Body of pancreas (tissue), 4 donors: ENCODE measurements at regions not wholly inside any gene's neighbourhood (a gene's known extent, or its start where the extent isn't known, plus 50 kb on each side); places are given as distances from the start of the nearest gene placed in this dataset.
A peak's percentile ranks its signal among the peaks of the same experiment; 100 is the strongest.

Experiments used
- ATAC-seq: fragments of 150-250 bp; one replicate; pipeline ENCODE4 v1.9.1; 2016
- DNase-seq, 4 donors: peaks; one replicate each; pipeline ENCODE4 v3.0.0-alpha.2; 2019
- H3K27ac ChIP-seq, 4 donors: fragments of 200-600 bp; sonication (generic); 1 replicate in 3 of 4; 2 replicates in 1 of 4; pipeline versions ENCODE4 v1.5.1 to v1.6.1; 2016 to 2019; ENCODE audit warnings: mild to moderate bottlenecking in 1 of 4, mixed read lengths in 1 of 4, moderate library complexity in 1 of 4
- H3K27me3 ChIP-seq, 2 donors: fragments of 200-600 bp; sonication (generic); one replicate each; pipeline ENCODE4 v1.6.0; 2016; ENCODE audit warnings: mild to moderate bottlenecking in 1 of 2
- H3K36me3 ChIP-seq, 2 donors: fragments of 200-600 bp; sonication (generic); replicated peaks in 1 of 2; 2 replicates each; pipeline ENCODE4 v1.5.1; 2016; ENCODE audit warnings: low read depth in 2 of 2; ENCODE audit not compliant: insufficient read depth in 1 of 2
- H3K4me1 ChIP-seq: fragments of 200-600 bp; sonication (generic); one replicate; pipeline ENCODE4 v1.6.0; 2016
- H3K4me3 ChIP-seq, 2 donors: fragments of 200-600 bp; sonication (generic); 1 replicate in 1 of 2; 2 replicates in 1 of 2; pipeline ENCODE4 v1.5.1; 2016 to 2019
- H3K9me3 ChIP-seq, 3 donors: fragments of 200-600 bp; sonication (generic); 1 replicate in 2 of 3; 2 replicates in 1 of 3; pipeline ENCODE4 v1.5.1; 2016
- POLR2A ChIP-seq, 3 donors: fragments of 450-650 bp; IDR thresholded peaks; one replicate each; pipeline ENCODE4 v1.6.1; 2016; ENCODE audit warnings: antibody characterized with exemption in 3 of 3, mild to moderate bottlenecking in 2 of 3
- WGBS, 2 donors: methylation state at CpG; one replicate each; pipeline ENCODE4 v1.1.5; 2017; 5-methylcytosine and 5-hydroxymethylcytosine counted together
- intact Hi-C: fragments of 100-400 bp; cut with DNase I; formaldehyde crosslinking; loops from one replicate; pipeline ENCODE4 v1.15.1; 2023
- TF ChIP-seq, protein P1 (sequence below), 7 experiments: fragments of 450-650 bp in 4 of 7; fragments of 200-600 bp in 3 of 7; sonication (generic) in 3 of 7; IDR thresholded peaks; one replicate each; pipeline ENCODE4 v1.5.1; 2016 to 2019; ENCODE audit warnings: antibody characterized with exemption in 7 of 7

DNA sequence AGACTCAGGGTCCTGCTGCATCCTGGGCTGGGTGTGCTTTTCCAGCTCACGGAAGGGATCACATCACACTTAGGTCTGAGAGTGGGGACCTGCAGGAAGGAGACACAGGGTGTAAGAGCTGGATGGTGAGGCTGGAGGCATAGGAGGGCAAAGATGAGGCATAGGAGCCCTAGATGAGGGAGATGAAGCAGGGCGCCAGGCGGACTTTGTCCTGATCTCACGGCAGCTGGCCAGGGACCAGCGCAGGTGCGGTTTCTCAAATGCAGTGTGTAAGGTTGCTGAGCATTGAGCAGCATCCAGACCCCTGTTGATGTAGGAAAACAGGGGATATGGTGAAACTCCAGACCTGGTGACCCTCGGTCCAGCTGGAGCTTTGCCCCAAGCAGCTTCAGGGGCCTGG lies 156.5 kb downstream of the PSAT1 start:
- ATAC-seq (no peak), DNase-seq (peak in 1 of 4 donors; percentile 28)
- no peaks in the 10 kb centered on the region for H3K4me1 ChIP-seq
- H3K4me3 ChIP-seq: no peak overlapping the region
- TF ChIP-seq POLR2A (IDR thresholded peaks at IDR 0.05): no peak
- TF ChIP-seq, protein P1, sequence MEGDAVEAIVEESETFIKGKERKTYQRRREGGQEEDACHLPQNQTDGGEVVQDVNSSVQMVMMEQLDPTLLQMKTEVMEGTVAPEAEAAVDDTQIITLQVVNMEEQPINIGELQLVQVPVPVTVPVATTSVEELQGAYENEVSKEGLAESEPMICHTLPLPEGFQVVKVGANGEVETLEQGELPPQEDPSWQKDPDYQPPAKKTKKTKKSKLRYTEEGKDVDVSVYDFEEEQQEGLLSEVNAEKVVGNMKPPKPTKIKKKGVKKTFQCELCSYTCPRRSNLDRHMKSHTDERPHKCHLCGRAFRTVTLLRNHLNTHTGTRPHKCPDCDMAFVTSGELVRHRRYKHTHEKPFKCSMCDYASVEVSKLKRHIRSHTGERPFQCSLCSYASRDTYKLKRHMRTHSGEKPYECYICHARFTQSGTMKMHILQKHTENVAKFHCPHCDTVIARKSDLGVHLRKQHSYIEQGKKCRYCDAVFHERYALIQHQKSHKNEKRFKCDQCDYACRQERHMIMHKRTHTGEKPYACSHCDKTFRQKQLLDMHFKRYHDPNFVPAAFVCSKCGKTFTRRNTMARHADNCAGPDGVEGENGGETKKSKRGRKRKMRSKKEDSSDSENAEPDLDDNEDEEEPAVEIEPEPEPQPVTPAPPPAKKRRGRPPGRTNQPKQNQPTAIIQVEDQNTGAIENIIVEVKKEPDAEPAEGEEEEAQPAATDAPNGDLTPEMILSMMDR (IDR thresholded peaks at IDR 0.05): no peak
- H3K36me3 ChIP-seq: no peaks in the 10 kb centered on the region
- H3K27me3 ChIP-seq: no peaks in the 10 kb centered on the region
- intact Hi-C loops: no loop called here
- WGBS, 2 donors: 67 to 77% methylated on average over 7 of the region's 7 CpGs
- no peaks in the 10 kb centered on the region for H3K9me3 ChIP-seq
- no peak overlapping the region for H3K27ac ChIP-seq

DNA sequence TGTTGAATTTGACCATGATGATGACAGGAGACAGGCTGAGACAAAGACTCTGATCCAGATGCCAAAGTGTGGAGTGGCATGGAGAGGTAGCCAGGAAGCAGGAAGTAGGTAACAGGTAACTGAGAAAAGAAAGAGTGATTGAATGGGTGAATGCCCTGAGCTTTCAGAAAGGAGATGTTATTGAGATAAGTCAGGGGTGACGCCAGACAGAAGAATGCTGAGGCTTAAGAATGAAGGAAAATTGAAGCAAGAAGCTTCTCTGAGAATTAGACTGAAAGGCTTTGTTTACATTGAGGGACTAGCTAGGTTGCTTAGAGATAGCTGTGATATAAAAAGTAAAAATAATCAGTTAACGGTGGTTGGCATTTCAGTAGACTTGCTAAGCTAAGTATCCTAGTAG lies 165.7 kb downstream of the PSAT1 start:
- intact Hi-C loops: no loop called here
- TF ChIP-seq POLR2A (IDR thresholded peaks at IDR 0.05): no peak
- TF ChIP-seq, protein P1 (IDR thresholded peaks at IDR 0.05): no peak
- WGBS, 2 donors: 85 to 89% methylated on average over 2 of the region's 2 CpGs

DNA sequence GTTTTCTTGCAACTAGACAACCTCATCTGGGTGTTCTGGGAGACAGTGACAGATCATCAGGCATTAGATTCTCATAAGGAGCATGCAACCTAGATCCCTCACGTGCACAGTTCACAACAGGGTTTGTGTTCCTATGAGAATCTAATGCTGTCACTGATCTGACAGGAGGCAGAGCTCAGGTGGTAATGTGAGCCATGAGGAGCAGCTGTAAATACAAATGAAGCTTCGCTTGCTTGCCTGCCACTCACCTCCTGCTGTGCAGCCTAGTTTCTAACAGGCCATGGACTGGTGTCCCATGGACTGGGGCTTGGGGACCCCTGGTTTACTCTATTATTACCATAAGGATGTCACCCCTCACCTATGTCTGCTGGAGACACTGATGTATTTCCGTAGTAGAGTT lies 166.8 kb downstream of the PSAT1 start:
- DNase-seq: no peak
- intact Hi-C loops: no loop called here
- no peak for TF ChIP-seq POLR2A (IDR thresholded peaks at IDR 0.05)
- TF ChIP-seq, protein P1 (IDR thresholded peaks at IDR 0.05): no peak
- Histone ChIP-seq H3K36me3 (no peaks in the 10 kb centered on the region), H3K9me3 (no peaks in the 10 kb centered on the region), H3K4me3 (no peak overlapping the region), H3K27ac (no peak overlapping the region), H3K4me1 (no peaks in the 10 kb centered on the region), H3K27me3 (no peaks in the 10 kb centered on the region)
- WGBS, 2 donors: 72 to 90% methylated on average over 3 of the region's 3 CpGs
- no peak for ATAC-seq

More for the DNA sequence above, 165.7 kb downstream of the PSAT1 start:
- Histone ChIP-seq H3K36me3 (no peaks in the 10 kb centered on the region), H3K27ac (no peak overlapping the region), H3K9me3 (no peaks in the 10 kb centered on the region), H3K4me1 (no peaks in the 10 kb centered on the region), H3K27me3 (no peaks in the 10 kb centered on the region), H3K4me3 (no peak overlapping the region)
- ATAC-seq (no peak), DNase-seq (no peak)

DNA sequence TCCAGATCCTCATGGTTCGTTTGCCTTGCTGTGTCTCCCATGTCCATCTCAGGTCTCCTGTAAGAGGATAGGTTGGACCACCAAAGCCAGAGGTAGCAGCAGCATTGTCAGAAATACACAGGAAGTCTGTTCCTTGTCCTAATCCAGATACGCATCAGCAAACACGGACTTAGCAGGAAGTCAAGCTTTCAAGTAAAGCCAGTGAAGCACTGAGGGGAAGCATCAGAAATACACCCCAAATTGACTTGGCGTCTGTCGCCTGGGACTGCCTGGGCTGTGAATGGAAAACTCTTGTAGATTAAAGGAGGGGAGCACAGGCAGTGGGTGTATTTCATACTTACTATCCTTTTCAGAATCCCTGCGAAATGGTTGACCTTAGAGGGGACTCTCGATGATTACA lies 171.3 kb downstream of the PSAT1 start:
- H3K27ac ChIP-seq: no peak overlapping the region
- no peaks in the 10 kb centered on the region for H3K4me1 ChIP-seq
- no peaks in the 10 kb centered on the region for H3K9me3 ChIP-seq
- intact Hi-C loops: no loop called here
- H3K36me3 ChIP-seq: no peaks in the 10 kb centered on the region
- TF ChIP-seq, protein P1 (IDR thresholded peaks at IDR 0.05): no peak
- no peak for TF ChIP-seq POLR2A (IDR thresholded peaks at IDR 0.05)
- no peak for ATAC-seq
- 61 to 76% methylated on average over 7 of the region's 7 CpGs for WGBS, 2 donors
- no peaks in the 10 kb centered on the region for H3K27me3 ChIP-seq
- H3K4me3 ChIP-seq: no peak overlapping the region
- no peak for DNase-seq

DNA sequence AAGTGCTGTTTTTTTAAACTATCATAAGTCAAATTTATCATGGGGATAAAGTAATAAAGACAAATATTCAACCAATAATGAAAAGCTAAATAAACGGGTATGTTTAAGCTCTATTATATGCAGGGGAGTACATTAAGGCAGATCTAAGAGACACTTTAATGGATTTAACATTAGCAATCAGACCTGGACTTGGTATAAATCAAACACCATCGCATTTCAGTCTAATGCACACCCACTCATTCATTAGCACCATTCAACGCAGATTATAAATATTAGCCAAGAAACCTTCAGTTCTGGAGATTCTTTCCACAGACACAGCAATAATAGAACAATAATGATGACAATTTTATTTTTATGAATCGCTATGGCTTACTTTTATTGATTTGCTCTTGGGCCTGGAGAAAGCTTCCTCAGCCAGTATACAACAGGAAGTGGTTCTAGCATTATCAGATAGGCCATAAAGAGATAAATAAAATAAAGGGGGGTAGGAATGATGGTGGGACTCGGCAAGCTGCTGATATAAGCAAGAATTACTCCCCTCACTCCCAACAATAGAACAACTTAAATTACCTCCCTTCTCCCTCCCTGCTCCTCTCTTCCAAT lies 172.2 kb downstream of the PSAT1 start:
- intact Hi-C loops: no loop called here
- H3K4me1 ChIP-seq: no peaks in the 10 kb centered on the region
- no peaks in the 10 kb centered on the region for H3K27me3 ChIP-seq
- WGBS, 2 donors: 61 to 63% methylated on average over 5 of the region's 5 CpGs
- DNase-seq: no peak
- TF ChIP-seq POLR2A (IDR thresholded peaks at IDR 0.05): no peak
- TF ChIP-seq, protein P1 (IDR thresholded peaks at IDR 0.05): no peak
- no peaks in the 10 kb centered on the region for H3K36me3 ChIP-seq
- H3K27ac ChIP-seq: no peak overlapping the region
- H3K9me3 ChIP-seq: no peaks in the 10 kb centered on the region
- H3K4me3 ChIP-seq: no peak overlapping the region
- ATAC-seq: no peak
